ENCODE measurements at regions not wholly inside any gene's neighbourhood (a gene's known extent, or its start where the extent isn't known, plus 50 kb on each side); places are given as distances from the start of the nearest gene placed in this dataset.

DNA sequence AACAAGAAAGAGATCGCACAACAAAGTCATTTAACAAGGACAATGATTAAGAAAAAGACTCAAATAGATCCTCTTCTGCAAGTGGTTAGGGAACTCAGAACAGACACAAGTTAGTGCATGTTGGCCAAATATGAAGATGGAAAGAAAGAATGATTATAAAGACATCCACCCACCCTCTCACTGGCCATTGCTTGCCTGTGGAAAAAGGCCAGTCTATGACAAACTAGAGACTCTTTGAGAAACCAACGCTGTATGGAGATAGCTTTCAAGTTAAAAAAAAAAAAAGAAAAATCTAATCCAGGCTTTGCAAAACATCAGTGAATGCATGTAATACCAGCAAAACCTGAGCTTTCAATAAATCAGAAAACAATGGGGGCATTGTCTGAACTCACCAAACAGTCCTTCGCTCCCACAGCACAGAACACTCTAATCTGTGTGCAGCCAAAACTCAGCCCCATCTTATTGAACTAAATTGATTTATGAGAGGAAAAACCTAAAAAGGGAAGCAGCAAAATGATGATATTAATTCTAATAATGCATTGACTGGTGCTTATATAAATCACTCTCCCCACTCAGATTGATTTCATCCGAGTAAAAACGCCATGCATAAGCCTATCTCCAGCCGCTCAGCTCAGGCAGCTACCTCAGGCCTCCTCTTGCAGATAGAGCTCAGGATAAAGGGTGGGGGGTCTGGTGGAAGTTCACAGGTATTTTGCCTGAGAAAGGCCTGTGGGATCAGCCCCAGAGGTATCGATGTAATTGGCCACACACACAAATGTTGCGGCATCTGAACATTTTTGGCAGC is 547.1 kb downstream of the CCDC171 start:
- no peak for DNase-seq (ENCODE audit: low read depth)

- no peak for DNase-seq (ENCODE audit: low read depth)
These were observed 547.8 kb downstream of the CCDC171 start for GRCh38 chr9:16100537-16101091.

DNA sequence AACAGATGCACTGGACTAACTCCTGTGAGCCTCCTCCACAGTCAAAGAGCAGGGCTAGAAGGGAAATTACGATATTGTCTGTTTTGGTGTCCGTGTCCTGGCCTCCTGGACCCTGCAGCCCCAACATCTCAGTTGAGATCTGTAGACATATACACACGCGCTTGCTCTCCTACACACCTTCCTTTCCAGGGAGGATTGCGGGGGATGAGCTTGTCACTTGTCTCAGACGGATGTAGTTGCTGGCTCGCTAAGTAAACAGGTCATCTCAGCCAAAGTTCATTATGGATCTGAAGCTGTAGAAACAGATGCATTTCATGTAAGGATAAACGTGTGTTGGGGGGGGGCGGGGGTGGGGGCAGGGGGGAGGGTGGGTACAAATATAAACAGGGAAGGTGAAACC is 549.3 kb downstream of the CCDC171 start:
- no peak for DNase-seq (ENCODE audit: low read depth)

- no peak for DNase-seq (ENCODE audit: low read depth)
These were observed 551.0 kb downstream of the CCDC171 start for GRCh38 chr9:16103620-16104397.

DNA sequence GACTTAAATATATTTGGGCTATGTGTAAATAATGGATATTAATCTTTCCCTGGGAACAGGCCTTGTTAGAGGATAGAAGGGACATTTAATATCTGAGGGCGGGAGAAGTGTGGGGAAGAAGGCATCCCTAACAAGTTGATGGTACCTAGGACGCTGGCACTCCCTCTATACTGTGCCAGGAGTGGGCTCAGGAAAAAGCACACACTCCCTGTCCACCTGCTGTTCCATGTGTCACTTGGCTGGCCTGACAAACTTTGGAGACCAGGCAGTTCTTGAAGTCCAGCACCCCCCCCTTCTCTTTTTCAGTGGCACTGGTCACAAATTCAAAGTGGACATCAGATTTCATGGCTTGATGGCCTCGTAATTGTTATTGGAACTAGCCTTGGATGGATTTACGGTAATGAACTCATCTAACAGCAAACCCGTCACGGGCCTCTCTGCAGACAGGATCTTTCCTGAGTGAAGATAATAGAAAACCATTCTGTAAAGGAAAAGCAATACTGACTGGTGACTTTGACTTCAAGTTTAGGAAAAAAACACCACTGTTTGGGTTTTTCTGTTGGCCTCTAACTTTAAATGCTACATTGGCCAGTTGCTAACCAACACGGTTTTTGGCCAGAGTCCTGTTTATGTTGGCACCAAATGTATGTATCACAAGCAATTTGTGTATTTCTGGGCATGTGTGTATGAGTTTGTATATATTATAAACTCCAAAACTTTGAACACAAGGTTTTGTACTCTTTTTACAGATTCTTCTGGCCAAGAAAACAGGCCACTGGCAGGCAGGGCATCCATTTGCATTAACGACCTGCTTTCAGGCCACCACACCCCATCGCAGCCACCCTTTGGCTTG is 552.6 kb downstream of the CCDC171 start:
- DNase-seq (ENCODE audit: low read depth) = no peak

DNA sequence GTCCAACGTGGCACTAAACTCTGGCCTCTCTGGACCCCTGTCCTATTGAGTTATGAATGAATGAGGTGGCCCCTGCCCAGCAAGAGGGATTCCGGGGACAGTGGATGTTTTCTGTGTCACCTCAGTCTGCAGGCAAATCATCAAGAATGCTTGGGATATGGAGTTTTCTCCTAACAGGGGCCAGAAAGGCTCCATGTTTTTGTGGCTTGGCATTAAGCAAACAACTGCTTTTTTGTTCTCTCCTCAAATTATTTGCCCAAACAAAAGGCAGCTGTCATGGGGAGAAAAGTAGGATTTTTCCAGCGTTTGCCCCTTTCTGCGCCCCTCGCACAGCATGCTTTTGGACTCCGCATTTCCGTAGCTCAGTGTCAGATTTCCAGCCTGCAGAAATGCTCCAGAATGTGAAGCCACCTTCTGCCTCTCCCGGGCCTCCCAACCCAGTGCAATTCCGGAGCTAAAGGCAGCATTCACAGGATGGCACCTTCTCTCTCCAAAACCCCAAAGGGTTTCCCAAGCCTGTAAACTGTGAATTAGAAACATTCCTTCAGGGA is 553.3 kb downstream of the CCDC171 start:
- DNase-seq (ENCODE audit: low read depth) = no peak

DNA sequence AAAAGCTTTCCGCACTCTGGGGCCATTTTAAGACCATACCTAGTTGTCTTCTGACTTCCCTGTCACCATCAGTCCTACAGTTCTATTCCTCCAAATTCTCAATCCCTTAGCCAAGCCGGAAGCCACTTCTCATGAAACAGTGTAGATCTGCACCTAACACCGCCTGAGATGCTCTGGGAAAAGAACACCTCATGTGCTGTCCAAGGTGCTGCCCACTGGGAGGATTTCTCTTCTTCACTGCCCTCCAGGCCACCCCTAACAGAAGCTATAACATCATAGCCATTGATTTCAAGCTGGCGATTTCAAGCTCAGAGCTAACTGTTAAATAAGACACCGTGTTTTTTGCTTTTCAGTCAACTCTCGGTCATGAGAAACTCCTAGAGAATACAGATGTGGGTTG is 559.3 kb downstream of the CCDC171 start:
- DNase-seq (ENCODE audit: low read depth) = no peak

GRCh38 chr9:16115994-16116393 is 563.2 kb downstream of the CCDC171 start:
- DNase-seq (ENCODE audit: low read depth) = no peak

GRCh38 chr9:16118043-16118442 is 565.2 kb downstream of the CCDC171 start:
- no peak for DNase-seq (ENCODE audit: low read depth)

DNA sequence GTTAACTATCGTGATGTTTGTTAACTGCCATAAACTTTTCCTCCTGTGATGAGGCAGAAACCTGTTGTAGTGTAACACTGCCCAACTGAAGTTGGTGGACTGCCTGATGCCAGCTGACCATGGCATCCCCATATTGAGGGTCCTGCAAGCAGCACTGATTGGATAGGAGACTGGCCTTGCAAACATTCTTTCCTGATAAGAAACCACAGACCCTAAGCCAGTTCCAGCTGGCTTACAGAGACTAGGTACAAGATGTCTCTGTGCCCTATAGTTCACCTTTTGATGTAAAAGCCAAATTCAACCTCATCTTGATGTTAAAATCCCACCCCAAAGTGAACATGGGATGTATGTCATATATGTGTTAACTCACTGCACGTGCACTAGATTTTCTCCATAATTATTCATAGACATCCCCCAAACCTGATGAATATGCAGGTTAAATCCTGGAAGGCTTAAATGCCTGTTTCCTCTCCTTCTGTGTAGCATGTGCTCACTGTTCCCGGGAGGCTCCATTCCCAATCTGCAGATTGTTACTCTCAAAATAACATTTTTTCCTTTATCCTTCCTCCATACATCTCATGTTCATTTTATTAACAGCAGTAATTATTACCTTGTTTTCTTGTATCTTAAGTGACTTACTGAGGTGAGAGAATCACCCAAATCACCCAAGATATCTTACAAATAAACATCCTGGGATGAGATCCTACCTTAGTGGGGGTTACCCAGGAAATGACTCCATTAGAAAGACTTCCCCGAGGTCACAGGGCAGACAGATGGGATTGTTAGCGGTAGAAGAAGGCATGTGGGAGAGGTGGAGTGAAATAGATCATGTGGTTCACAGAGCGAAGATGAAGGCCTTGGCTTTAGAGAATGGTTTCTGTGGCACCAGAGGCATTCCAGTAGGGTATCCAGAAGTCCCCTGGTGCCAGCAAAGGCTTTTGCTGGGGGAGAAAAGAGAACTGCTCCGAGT is 566.7 kb downstream of the CCDC171 start:
- DNase-seq (ENCODE audit: low read depth) = no peak

DNA sequence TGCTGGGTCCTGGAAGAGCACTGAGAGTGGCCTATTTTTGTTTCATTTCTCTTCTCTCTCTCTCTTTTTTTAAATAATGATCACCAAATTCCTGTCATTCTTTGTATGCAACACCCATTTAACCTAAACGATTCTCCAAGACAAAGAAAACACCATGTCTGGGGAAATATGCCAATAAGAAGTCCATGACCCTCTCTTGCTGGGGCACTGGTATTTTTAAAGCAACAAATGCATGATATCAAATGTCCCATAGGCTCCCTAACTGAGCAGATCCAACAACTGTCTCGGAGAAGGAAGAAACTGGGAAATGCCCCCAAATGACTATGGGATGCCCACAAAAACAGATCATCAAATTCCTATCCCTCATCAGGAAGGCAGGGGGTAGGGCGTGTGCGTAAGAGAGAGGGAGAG is 567.4 kb downstream of the CCDC171 start:
- DNase-seq (ENCODE audit: low read depth) = no peak

DNA sequence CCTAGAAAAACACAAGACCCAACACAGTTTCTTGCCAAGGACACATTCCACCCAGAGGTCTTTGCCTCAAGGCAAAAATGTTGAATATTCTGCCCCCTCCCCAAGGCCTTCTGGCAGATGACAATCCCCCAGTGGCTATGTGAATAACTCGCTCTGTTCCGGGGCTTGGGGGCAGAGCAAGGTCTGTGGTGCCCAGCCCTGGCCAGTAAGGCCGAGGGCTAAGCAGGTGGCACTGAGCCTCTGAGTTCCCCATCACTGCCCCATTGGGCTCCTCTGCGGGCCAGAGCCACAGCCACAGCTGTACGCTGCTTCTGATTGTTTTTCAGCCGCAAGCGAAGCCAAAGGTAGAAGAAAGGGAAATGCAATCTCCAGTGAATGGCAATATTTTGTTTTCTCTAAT is 567.9 kb downstream of the CCDC171 start:
- DNase-seq (ENCODE audit: low read depth) = no peak

- no peak for DNase-seq (ENCODE audit: low read depth)
These were observed 568.3 kb downstream of the CCDC171 start for GRCh38 chr9:16121168-16121567.

DNA sequence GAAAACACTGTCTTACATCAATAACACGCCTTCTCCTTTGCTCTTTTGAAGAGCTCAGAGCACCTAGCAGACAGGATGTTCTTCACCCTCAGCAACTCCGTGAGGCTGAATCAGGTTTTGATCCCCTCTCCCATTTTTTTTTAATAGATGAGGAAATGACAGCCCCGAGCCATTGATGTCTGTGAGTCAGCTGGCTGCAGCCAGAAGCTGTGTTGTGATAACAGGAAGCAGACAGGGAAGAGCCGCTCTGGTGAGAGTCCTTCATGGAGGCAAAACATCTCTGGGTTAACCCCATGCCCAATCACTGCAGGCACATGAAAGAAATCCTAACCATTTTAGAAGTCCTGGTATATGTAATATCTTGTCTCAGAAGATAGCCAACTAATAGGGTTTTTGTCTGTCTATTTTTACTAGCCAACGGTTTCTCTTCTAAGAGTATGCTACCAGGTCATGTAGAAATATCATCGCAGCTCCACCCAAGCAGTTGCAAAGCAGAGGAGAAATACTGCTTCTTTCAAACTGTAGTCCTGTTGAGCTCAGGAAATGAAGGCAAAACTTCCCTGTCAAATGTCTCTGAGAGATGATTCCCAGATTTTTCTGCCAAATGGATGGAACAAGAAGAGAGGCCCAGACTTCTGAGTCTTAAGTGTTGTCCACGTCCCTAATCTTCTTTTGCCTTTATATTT is 568.9 kb downstream of the CCDC171 start:
- no peak for DNase-seq (ENCODE audit: low read depth)

DNA sequence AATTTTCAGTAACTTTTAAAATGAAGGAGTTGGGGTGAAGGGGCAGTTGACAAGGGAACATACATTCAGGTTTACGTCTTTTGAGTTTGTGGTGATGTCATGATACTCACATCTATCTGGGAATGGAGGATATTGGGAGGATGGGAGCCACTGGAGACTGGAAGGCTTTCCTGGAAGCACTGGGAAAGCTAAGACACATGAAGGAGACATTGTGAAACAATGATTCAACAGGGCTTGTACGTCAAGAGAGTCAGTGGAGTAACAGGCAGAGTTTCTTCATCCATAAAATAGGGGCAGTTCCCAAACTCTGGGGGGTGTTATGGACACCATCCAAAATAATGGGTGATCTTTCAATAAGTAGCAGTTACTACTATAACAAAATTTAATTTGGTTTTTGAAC is 572.8 kb downstream of the CCDC171 start:
- no peak for DNase-seq (ENCODE audit: low read depth)

DNA sequence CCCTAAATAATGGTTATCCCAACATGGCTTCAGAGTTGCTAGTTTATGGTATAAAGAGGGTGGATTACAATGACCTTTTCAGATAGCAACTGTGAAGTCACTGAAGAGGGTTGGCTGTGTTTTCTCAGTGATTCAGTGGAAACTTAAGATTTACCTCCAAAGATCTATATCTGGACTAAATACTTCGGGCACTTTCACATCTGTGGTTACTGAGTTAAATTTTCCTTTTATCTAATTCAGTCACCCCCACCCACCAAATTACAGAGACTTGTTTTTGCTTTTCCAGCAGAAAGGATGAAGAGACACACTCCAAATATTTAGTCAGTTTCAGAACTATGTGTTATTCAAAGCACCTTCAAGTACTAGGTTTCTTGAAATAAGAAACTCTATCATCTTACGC is 573.2 kb downstream of the CCDC171 start:
- no peak for DNase-seq (ENCODE audit: low read depth)

DNA sequence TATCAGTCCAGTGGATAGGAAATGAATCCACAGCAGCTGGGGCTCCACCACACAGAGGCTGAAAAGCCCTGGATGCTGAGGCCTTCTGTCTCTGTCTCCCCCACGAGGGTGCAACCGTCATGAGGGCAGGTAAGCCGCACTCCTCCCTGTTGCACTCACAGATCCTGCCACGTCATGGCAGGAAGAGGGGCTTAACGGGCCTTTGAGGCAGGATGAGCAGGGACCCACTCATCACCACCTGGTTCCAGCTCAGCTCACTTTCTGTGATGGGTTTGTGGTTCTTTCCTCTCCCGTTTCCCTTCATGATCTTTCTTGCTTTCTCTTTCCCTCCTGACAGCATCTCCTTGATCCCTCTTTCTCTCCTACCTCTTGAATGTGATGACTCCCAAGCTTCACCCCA is 575.2 kb downstream of the CCDC171 start:
- no peak for DNase-seq (ENCODE audit: low read depth)

DNA sequence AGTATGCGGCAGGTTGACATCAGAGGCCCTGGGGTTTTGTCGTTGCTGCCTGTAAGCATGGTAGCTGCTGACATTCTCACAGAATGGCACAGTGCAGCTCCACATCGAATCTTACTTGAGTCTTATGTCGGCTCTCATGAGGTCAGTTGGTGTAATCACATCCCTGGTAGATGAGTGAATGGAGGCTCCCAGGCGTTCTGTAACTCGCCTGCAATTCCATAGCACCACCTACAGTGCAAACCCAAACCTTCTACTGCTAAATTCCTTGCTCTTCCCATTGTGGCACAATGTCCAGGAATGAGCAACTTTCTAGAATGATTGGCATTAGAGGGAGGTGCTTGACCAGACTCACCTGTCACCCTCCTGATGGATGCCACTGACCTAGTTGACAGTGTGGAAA is 578.4 kb downstream of the CCDC171 start:
- DNase-seq (ENCODE audit: low read depth) = no peak

DNA sequence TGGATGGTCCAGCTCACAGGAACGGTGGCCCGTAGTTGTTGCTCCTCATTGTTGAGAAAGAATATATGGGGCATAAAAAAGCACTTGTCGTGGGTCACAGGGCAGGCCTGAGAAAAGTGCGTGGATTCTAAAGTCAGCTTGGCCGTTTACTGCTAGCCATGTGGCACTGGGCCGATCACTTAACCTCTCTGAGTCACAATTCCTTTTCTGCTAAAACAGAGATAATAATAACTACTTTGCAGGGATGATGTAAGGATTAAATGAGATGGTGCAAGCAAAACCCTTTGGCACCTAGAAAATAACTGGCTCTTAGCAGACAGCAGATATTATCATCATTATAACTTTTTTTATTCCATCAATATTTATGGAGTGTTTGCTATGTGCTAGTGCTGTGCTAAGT is 579.7 kb downstream of the CCDC171 start:
- no peak for DNase-seq (ENCODE audit: low read depth)

GRCh38 chr9:16133032-16133431 is 580.2 kb downstream of the CCDC171 start:
- no peak for DNase-seq (ENCODE audit: low read depth)

All from stimulated activated CD8-positive, alpha-beta memory T cell treated with anti-CD3 and anti-CD28 coated beads, Interleukin-15, amount 100 ng/mL, for 1 hour (primary cell).